Esophagus squamous epithelium (tissue), 4 donors: ENCODE measurements at regions not wholly inside any gene's neighbourhood (a gene's known extent, or its start where the extent isn't known, plus 50 kb on each side); places are given as distances from the start of the nearest gene placed in this dataset.

Experiments used
- CTCF ChIP-seq, 6 experiments: fragments of 450-650 bp in 4 of 6; fragments of 200-600 bp in 2 of 6; sonication (generic) in 2 of 6; IDR thresholded peaks; one replicate each; pipeline ENCODE4 v1.5.1; 2016 to 2019; ENCODE audit warnings: antibody characterized with exemption in 6 of 6, mild to moderate bottlenecking in 4 of 6, moderate library complexity in 4 of 6
- POLR2A ChIP-seq, 4 donors: fragments of 450-650 bp; IDR thresholded peaks; one replicate each; pipeline ENCODE4 v1.6.1; 2017; ENCODE audit warnings: antibody characterized with exemption in 4 of 4, mild to moderate bottlenecking in 4 of 4, moderate library complexity in 3 of 4

DNA sequence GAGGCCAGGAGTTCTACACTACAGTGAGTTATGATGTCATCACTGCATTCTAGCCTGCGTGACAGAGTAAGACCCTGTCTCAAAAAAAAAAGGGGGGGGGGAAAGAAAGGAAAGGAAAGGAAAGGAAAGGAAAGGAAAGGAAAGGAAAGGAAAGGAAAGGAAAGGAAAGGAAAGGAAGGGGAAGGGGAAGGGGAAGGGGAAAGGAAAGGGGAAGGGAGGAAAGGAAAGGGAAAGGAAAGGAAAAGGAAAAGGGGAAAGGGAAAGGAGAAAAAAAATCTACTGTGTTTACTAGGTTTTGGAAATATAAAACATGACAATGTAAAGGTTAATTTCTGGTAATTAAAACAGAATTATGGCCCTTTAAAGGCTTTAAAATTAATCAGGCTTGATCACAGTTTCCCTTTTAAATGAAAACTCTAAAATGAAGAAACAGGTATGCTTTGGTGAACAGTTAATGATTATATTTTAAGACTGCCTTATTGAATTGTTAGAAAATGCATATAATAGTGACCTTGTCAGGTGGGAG is 131.9 kb upstream of the POU5F2 start:
- TF ChIP-seq POLR2A (IDR thresholded peaks at IDR 0.05) (no peak), CTCF (IDR thresholded peaks at IDR 0.05) (no peak)
